A549 (cell line): ENCODE measurements at regions not wholly inside any gene's neighbourhood (a gene's known extent, or its start where the extent isn't known, plus 50 kb on each side); places are given as distances from the start of the nearest gene placed in this dataset.
A peak's percentile ranks its signal among the peaks of the same experiment; 100 is the strongest.

Experiments used
- ATAC-seq, 2 experiments: fragments of 200-7000 bp in 1 of 2; fragments of >200 bp in 1 of 2; cut with Nextera tagmentation in 1 of 2; cut with Tn5 transposase in 1 of 2; 3 replicates each; pipeline versions ENCODE4 v1.8.0 to v1.9.1; 2018 to 2020; ENCODE audit warnings: mild to moderate bottlenecking in 1 of 2, moderate library complexity in 1 of 2
- CTCF ChIA-PET: fragments of 300-600 bp; sonication (Branson Sonifier 250); formaldehyde crosslinking; extraction: SDS; loops from one replicate; lab custom pipeline; 2021; ENCODE audit warnings: antibody characterized with exemption, inconsistent platforms; lab: Yijun Ruan, JAX
- POLR2A ChIA-PET: fragments of 350-600 bp; formaldehyde crosslinking; extraction: SDS; loops from one replicate; lab custom pipeline; 2021; ENCODE audit warnings: antibody characterized with exemption, inconsistent platforms; lab: Yijun Ruan, JAX
- DNase-seq, 2 experiments: peaks; one replicate each; pipeline versions ENCODE4 v3.0.0 to v3.0.0-alpha.2; 2011 to 2016; ENCODE audit warnings: low read depth in 1 of 2, low spot score in 1 of 2
- FAIRE-seq: peaks from 2 replicates; lab custom pipeline; 2011; peaks lifted over from hg19 to GRCh38; lab: Jason Lieb, UNC
- H3K27ac ChIP-seq, 2 experiments: fragments of >200 bp; sonication (Bioruptor Twin); formaldehyde crosslinking; 3 replicates each; pipeline ENCODE4 v1.5.1; 2016 to 2017
- H3K4me1 ChIP-seq: fragments of >200 bp; sonication (Bioruptor Twin); formaldehyde crosslinking; 3 replicates; pipeline ENCODE4 v1.6.1; 2016
- H3K4me2 ChIP-seq: fragments of >200 bp; sonication (Bioruptor Twin); formaldehyde crosslinking; 3 replicates; pipeline ENCODE4 v1.6.1; 2016
- H3K4me3 ChIP-seq: fragments of >200 bp; sonication (Bioruptor Twin); formaldehyde crosslinking; 3 replicates; pipeline ENCODE4 v1.5.1; 2016
- H3K9me3 ChIP-seq: fragments of >200 bp; sonication (Bioruptor Twin); formaldehyde crosslinking; 3 replicates; pipeline ENCODE4 v1.6.1; 2016
- ATOH8 ChIP-seq: fragments of 250-450 bp; sonication (Bioruptor Pico); IDR thresholded peaks from 2 replicates; pipeline ENCODE4 v1.5.0; 2020; ENCODE audit warnings: low read depth, mild to moderate bottlenecking, moderate library complexity
- CTCF ChIP-seq: fragments of >200 bp; sonication (Bioruptor Twin); formaldehyde crosslinking; IDR thresholded peaks from 3 replicates; pipeline ENCODE4 v1.5.1; 2016
- EHF ChIP-seq: fragments of 250-450 bp; sonication (Bioruptor Pico); IDR thresholded peaks from 2 replicates; pipeline ENCODE4 v1.5.0; 2020; ENCODE audit warnings: mild to moderate bottlenecking
- FOXS1 ChIP-seq: fragments of 250-450 bp; sonication (Bioruptor Pico); IDR thresholded peaks from 2 replicates; pipeline ENCODE4 v1.5.0; 2020; ENCODE audit warnings: mild to moderate bottlenecking, moderate library complexity
- GATA3 ChIP-seq: IDR thresholded peaks from 2 replicates; pipeline ENCODE4 v1.6.1; 2012; ENCODE audit warnings: borderline replicate concordance
- HOXB13 ChIP-seq: fragments of 250-450 bp; sonication (Bioruptor Pico); IDR thresholded peaks from 2 replicates; pipeline ENCODE4 v1.5.0; 2020; ENCODE audit warnings: low read depth, mild to moderate bottlenecking, moderate library complexity
- HOXB5 ChIP-seq: fragments of 250-450 bp; sonication (Bioruptor Pico); IDR thresholded peaks from 2 replicates; pipeline ENCODE4 v1.5.0; 2020; ENCODE audit warnings: mild to moderate bottlenecking, moderate library complexity
- KDM1A ChIP-seq: fragments of 200-600 bp; sonication (generic); IDR thresholded peaks from 2 replicates; pipeline ENCODE4 v1.6.1; 2016; ENCODE audit warnings: low read depth, mild to moderate bottlenecking
- KDM5A ChIP-seq: fragments of 200-600 bp; sonication (generic); IDR thresholded peaks from 2 replicates; pipeline ENCODE4 v1.6.1; 2016; ENCODE audit warnings: antibody characterized with exemption, mild to moderate bottlenecking
- MAFK ChIP-seq: fragments of 450-650 bp; IDR thresholded peaks from 2 replicates; pipeline ENCODE4 v1.6.1; 2014; ENCODE audit not compliant: partially characterized antibody
- POLR2AphosphoS2 ChIP-seq: conservative IDR thresholded peaks from 2 replicates; pipeline ENCODE4 v1.6.1; 2012; ENCODE audit warnings: low read length, improper control_type of control experiment, inconsistent platforms
- RAD21 ChIP-seq, 2 experiments: fragments of >200 bp in 1 of 2; sonication (Bioruptor Twin) in 1 of 2; formaldehyde crosslinking in 1 of 2; IDR thresholded peaks in 1 of 2; conservative IDR thresholded peaks in 1 of 2; 2 replicates in 1 of 2; 3 replicates in 1 of 2; pipeline ENCODE4 v1.6.1; 2012 to 2018; ENCODE audit warnings: inconsistent platforms in 1 of 2
- SMC3 ChIP-seq: fragments of >200 bp; sonication (Bioruptor Twin); formaldehyde crosslinking; IDR thresholded peaks from 3 replicates; pipeline ENCODE4 v1.6.1; 2018; ENCODE audit warnings: inconsistent platforms
- WGBS: methylation state at CpG from one replicate; pipeline ENCODE4 v1.1.6; 2017; ENCODE audit errors: missing lambda C conversion rate; 5-methylcytosine and 5-hydroxymethylcytosine counted together
- TF ChIP-seq, protein P1 (sequence below): IDR thresholded peaks from 2 replicates; pipeline ENCODE4 v1.6.1; 2012
- TF ChIP-seq, protein P2 (sequence below): fragments of >200 bp; sonication (Bioruptor Twin); formaldehyde crosslinking; IDR thresholded peaks from 2 replicates; pipeline ENCODE4 v1.6.1; 2016
- TF ChIP-seq, protein P3 (sequence below): IDR thresholded peaks from 2 replicates; pipeline ENCODE4 v1.6.1; 2012

- Histone ChIP-seq H3K4me2 (no peak overlapping the region), H3K27ac (no peak overlapping the region)
- FAIRE-seq, result no peak
- TF ChIP-seq EHF, result no peak
- TF ChIP-seq, all 56 proteins: peak for 0
- Histone ChIP-seq H3K4me1 (no peaks in the 10 kb centered on the region), H3K4me3 (no peak overlapping the region), H3K9me3 (no peaks in the 10 kb centered on the region)
- POLR2A ChIA-PET, result no interaction called here
- ATAC-seq (no peak), DNase-seq (no peak)
- CTCF ChIA-PET, result interaction anchor here (3.0 kb wide), 1 partner anchor 12 kb away, joined by 15 read pairs; no protein-coding TSS in a partner anchor
- 81% methylated on average over 4 of the region's 4 CpGs for WGBS
These were observed 207.1 kb upstream of the CEP162 start for GRCh38 chr6:84434550-84434949.

- TF ChIP-seq FOXS1 (CRISPR knock-in tag) (no peak), HOXB13 (CRISPR knock-in tag) (no peak), MAFK (no peak), KDM5A (no peak), POLR2AphosphoS2 (no peak)
- TF ChIP-seq, protein P1, sequence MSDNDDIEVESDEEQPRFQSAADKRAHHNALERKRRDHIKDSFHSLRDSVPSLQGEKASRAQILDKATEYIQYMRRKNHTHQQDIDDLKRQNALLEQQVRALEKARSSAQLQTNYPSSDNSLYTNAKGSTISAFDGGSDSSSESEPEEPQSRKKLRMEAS, result no peak
- TF ChIP-seq, protein P2, sequence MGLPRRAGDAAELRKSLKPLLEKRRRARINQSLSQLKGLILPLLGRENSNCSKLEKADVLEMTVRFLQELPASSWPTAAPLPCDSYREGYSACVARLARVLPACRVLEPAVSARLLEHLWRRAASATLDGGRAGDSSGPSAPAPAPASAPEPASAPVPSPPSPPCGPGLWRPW, result no peak
- H3K4me1 ChIP-seq, result no peaks in the 10 kb centered on the region
- CTCF ChIA-PET, result interaction anchor here (1.4 to 3.0 kb wide), 3 partner anchors 10 to 342 kb away, joined by 3 to 15 read pairs (median 5); no protein-coding TSS in a partner anchor
- no peak for DNase-seq
- no peak for ATAC-seq
- H3K4me2 ChIP-seq, result no peak overlapping the region
- no peaks in the 10 kb centered on the region for H3K9me3 ChIP-seq
- no peak for FAIRE-seq
- H3K27ac ChIP-seq, result no peak overlapping the region
- POLR2A ChIA-PET, result no interaction called here
- H3K4me3 ChIP-seq, result no peak overlapping the region
These were observed 205.2 kb upstream of the CEP162 start for GRCh38 chr6:84432619-84433018.

DNA sequence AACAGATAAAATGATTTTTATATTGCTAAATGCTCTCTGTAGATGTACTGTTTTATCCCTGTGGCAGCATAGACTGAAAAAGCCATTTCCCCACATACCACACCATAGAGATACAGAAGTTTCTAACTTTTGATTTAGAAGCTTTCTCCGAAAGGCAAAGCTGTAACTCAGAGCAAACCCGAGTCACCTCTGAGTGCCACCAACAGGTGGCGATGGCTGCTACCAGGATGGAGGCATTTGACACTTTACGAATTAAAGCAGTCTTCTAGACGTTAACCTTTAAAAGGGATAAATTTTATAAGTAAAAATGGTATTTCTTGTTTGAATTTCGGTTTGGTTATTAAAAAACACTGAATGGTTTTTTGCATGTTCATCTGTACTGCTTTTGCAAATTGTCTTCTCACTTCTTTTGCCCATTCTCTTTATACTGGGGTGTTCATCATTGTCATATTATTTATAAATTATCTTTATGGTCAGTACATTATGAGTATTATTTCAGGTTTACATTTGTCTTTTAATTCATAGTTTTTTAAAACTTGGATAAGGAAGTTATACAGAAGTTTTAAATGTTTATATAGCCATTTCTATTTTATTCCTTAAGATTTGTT lies 201.0 kb upstream of the CEP162 start:
- 6% methylated on average over 6 of the region's 6 CpGs for WGBS
- ATAC-seq, result peak; percentile 54 to 76; a peak in 4 of 6 replicates
- POLR2A ChIA-PET, result interaction anchor here (0.6 kb wide), 1 partner anchor 334 kb away, joined by 3 read pairs; no protein-coding TSS in a partner anchor

More for the DNA sequence above, 201.0 kb upstream of the CEP162 start:
- no peak overlapping the region for H3K4me3 ChIP-seq
- no peaks in the 10 kb centered on the region for H3K4me1 ChIP-seq
- no peak for TF ChIP-seq HOXB5
- TF ChIP-seq, protein P2, result no peak
- peak; percentile 84 for TF ChIP-seq CTCF
- TF ChIP-seq SMC3, result peak; percentile 93
- TF ChIP-seq, protein P1, result no peak
- no peak for TF ChIP-seq GATA3
- TF ChIP-seq ATOH8, result no peak
- TF ChIP-seq RAD21 (conservative IDR thresholded peaks at IDR 0.05 in 1 of 2, IDR thresholded peaks at IDR 0.05 in 1 of 2), result peak; percentile 84
- no peak for TF ChIP-seq MAFK
- TF ChIP-seq, protein P3, sequence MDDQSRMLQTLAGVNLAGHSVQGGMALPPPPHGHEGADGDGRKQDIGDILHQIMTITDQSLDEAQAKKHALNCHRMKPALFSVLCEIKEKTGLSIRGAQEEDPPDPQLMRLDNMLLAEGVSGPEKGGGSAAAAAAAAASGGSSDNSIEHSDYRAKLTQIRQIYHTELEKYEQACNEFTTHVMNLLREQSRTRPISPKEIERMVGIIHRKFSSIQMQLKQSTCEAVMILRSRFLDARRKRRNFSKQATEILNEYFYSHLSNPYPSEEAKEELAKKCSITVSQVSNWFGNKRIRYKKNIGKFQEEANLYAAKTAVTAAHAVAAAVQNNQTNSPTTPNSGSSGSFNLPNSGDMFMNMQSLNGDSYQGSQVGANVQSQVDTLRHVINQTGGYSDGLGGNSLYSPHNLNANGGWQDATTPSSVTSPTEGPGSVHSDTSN, result no peak
- TF ChIP-seq KDM1A, result no peak
- CTCF ChIA-PET, result interaction anchor here (0.6 to 1.9 kb wide), 14 partner anchors 10 to 540 kb away, joined by 3 to 10 read pairs (median 3); no protein-coding TSS in a partner anchor
- H3K27ac ChIP-seq, result no peak overlapping the region
- no peak for FAIRE-seq
- H3K9me3 ChIP-seq, result no peaks in the 10 kb centered on the region
- DNase-seq, result peak; percentile 7 to 51
- no peak overlapping the region for H3K4me2 ChIP-seq
